ENCODE measurements at regions not wholly inside any gene's neighbourhood (a gene's known extent, or its start where the extent isn't known, plus 50 kb on each side); places are given as distances from the start of the nearest gene placed in this dataset.

DNA sequence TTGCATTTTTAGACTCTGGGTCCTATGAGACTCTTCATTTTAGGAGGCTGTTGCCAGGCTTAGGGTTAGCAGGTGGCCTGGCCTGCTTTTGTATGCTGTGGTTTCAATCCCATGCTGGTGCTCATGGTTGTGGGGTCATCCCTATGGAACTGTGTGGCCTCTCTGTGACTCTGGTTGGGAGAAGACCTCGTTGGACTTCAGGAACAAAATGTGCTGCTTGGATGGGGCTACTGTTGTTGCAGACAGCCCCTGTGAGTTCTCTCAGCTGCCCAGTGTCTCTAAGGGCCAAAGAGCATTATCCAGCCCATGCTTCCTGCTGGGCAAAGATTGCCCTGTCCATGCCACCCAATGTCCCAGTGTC, 169.5 kb upstream of the S1PR3 start:
- Histone ChIP-seq H3K27me3 (replicated peaks; ENCODE audit: insufficient read depth) (no peaks in the 10 kb centered on the region), H3K4me3 (no peak overlapping the region), H3K9me3 (no peaks in the 10 kb centered on the region), H3K4me1 (ENCODE audit: control insufficient read depth in 1 of 2, low read depth in 2 of 2) (peaks cover 0 to 5% of the 10 kb centered on the region in 2 donors), H3K27ac (no peak overlapping the region), H3K36me3 (no peaks in the 10 kb centered on the region)
- ATAC-seq (ENCODE audit: insufficient number of reproducible peaks, low FRiP score, low read depth): no peak
- TF ChIP-seq, protein P1, sequence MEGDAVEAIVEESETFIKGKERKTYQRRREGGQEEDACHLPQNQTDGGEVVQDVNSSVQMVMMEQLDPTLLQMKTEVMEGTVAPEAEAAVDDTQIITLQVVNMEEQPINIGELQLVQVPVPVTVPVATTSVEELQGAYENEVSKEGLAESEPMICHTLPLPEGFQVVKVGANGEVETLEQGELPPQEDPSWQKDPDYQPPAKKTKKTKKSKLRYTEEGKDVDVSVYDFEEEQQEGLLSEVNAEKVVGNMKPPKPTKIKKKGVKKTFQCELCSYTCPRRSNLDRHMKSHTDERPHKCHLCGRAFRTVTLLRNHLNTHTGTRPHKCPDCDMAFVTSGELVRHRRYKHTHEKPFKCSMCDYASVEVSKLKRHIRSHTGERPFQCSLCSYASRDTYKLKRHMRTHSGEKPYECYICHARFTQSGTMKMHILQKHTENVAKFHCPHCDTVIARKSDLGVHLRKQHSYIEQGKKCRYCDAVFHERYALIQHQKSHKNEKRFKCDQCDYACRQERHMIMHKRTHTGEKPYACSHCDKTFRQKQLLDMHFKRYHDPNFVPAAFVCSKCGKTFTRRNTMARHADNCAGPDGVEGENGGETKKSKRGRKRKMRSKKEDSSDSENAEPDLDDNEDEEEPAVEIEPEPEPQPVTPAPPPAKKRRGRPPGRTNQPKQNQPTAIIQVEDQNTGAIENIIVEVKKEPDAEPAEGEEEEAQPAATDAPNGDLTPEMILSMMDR (IDR thresholded peaks at IDR 0.05): no peak
- no peak for DNase-seq (ENCODE audit: low spot score)

DNA sequence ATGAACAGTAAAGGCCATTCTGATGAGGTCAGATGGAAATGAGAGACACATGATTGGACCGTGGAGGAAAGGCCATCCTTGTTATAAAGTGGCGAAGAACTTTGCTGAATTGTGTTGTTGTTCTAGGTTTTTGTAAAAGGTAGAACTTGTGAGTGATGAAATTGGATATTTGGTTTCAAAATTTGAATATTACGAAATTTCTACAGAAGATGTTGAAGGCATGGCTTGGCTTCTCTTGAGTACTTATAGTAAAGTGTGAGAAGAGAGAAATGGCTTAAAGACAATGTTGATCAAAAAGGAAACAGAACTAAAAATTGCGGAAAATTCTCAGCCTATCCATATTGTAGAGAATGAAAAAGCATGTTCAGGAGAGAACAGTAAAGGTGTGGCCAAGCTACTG, 166.6 kb upstream of the S1PR3 start:
- TF ChIP-seq, protein P1 (IDR thresholded peaks at IDR 0.05): no peak
- ATAC-seq (ENCODE audit: insufficient number of reproducible peaks, low FRiP score, low read depth) (no peak), DNase-seq (ENCODE audit: low spot score) (no peak)
- Histone ChIP-seq H3K27me3 (replicated peaks; ENCODE audit: insufficient read depth) (no peaks in the 10 kb centered on the region), H3K4me1 (ENCODE audit: control insufficient read depth in 1 of 2, low read depth in 2 of 2) (peaks cover 0 to 14% of the 10 kb centered on the region in 2 donors), H3K36me3 (no peaks in the 10 kb centered on the region), H3K9me3 (no peaks in the 10 kb centered on the region), H3K4me3 (no peak overlapping the region), H3K27ac (no peak overlapping the region)

DNA sequence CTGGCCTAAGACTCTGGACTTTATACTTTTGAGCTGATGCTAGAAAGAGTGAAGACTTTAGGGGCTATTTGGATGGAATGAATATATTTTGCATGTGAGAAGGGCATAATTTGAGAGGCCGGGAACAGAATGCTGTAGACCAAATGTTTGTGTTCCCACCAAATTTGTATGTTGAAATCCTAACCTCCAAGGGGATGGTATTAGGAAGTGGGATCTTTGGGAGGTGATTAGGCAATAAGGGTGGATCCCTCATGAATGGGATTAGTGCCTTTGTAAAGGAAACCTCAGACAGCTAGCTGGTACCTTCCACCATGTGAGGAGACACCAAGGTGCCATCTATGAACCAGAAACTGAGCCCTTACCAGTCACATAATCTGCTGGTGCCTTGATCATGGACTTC, 165.1 kb upstream of the S1PR3 start:
- TF ChIP-seq, protein P1 (IDR thresholded peaks at IDR 0.05): no peak

DNA sequence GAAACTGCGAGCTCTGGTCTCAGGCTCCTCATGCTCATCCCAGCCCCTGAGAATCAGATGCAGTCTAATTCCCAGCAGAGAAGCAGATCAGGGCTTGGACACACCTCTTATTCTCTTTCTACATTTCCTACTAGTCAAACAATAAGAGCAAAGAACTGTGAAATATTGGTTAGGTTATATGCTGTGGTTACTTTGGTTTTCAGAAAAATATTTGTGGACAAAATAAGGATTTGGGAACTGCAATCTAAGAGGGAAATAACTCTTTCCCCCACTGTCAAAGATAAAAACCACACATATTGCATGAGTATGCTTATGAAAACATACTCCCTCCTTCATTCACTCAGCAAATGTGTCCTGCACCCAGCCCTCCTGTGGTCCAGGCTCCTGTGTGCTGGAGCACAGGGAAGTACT, 164.5 kb upstream of the S1PR3 start:
- Histone ChIP-seq H3K36me3 (no peaks in the 10 kb centered on the region), H3K27ac (no peak overlapping the region), H3K4me1 (ENCODE audit: control insufficient read depth in 1 of 2, low read depth in 2 of 2) (peaks cover 0 to 14% of the 10 kb centered on the region in 2 donors), H3K4me3 (no peak overlapping the region), H3K9me3 (no peaks in the 10 kb centered on the region), H3K27me3 (replicated peaks; ENCODE audit: insufficient read depth) (no peaks in the 10 kb centered on the region)
- TF ChIP-seq, protein P1 (IDR thresholded peaks at IDR 0.05): no peak
- DNase-seq (ENCODE audit: low spot score) (no peak), ATAC-seq (ENCODE audit: insufficient number of reproducible peaks, low FRiP score, low read depth) (no peak)

More for the DNA sequence above, 165.1 kb upstream of the S1PR3 start:
- Histone ChIP-seq H3K36me3 (no peaks in the 10 kb centered on the region), H3K4me3 (no peak overlapping the region), H3K9me3 (no peaks in the 10 kb centered on the region), H3K4me1 (ENCODE audit: control insufficient read depth in 1 of 2, low read depth in 2 of 2) (peaks cover 0 to 14% of the 10 kb centered on the region in 2 donors), H3K27me3 (replicated peaks; ENCODE audit: insufficient read depth) (no peaks in the 10 kb centered on the region), H3K27ac (no peak overlapping the region)
- ATAC-seq (ENCODE audit: insufficient number of reproducible peaks, low FRiP score, low read depth) (no peak), DNase-seq (ENCODE audit: low spot score) (no peak)

DNA sequence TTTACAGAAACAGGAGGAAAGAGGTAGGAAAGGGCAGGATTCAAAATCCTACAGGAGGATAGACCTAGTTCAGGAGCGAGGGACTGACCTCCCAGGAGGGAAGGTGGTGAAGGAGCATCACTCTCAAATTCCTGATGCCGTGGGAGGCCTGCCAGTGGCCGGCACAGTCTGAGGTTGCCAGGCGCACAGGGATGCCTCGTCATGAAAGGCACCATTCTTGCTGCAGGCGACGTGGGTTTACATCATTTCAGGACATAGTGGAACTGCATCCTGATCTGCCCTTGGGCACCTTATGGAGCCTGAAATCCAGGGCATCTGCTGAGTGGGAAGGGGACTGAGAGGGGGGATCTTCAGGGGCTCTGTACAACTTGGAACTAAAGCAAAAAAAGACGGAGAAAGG, 163.2 kb upstream of the S1PR3 start:
- TF ChIP-seq, protein P1 (IDR thresholded peaks at IDR 0.05): no peak
- H3K36me3 ChIP-seq: no peaks in the 10 kb centered on the region
- no peaks in the 10 kb centered on the region for H3K27me3 ChIP-seq (replicated peaks; ENCODE audit: insufficient read depth)
- DNase-seq (ENCODE audit: low spot score) (no peak), ATAC-seq (ENCODE audit: insufficient number of reproducible peaks, low FRiP score, low read depth) (no peak)
- H3K4me1 ChIP-seq (ENCODE audit: control insufficient read depth in 1 of 2, low read depth in 2 of 2): peaks cover 0 to 14% of the 10 kb centered on the region in 2 donors
- H3K27ac ChIP-seq: no peak overlapping the region
- no peaks in the 10 kb centered on the region for H3K9me3 ChIP-seq
- H3K4me3 ChIP-seq: no peak overlapping the region

Measured in thoracic aorta (tissue), 2 donors.